HG03039 (cell line): ENCODE measurements at regions not wholly inside any gene's neighbourhood (a gene's known extent, or its start where the extent isn't known, plus 50 kb on each side); places are given as distances from the start of the nearest gene placed in this dataset.
"Not testable (repeated sequence)": the region's sequence is repeated elsewhere in the genome, so short reads cannot be mapped to it uniquely, and the experiment has no call there.

Experiments used
- ATAC-seq: cut with Tn5 transposase; IDR thresholded peaks from one replicate; pipeline ENCODE4 v1.9.1; 2021; ENCODE audit warnings: mild to moderate bottlenecking, moderate library complexity; ENCODE audit not compliant: unreplicated experiment

DNA sequence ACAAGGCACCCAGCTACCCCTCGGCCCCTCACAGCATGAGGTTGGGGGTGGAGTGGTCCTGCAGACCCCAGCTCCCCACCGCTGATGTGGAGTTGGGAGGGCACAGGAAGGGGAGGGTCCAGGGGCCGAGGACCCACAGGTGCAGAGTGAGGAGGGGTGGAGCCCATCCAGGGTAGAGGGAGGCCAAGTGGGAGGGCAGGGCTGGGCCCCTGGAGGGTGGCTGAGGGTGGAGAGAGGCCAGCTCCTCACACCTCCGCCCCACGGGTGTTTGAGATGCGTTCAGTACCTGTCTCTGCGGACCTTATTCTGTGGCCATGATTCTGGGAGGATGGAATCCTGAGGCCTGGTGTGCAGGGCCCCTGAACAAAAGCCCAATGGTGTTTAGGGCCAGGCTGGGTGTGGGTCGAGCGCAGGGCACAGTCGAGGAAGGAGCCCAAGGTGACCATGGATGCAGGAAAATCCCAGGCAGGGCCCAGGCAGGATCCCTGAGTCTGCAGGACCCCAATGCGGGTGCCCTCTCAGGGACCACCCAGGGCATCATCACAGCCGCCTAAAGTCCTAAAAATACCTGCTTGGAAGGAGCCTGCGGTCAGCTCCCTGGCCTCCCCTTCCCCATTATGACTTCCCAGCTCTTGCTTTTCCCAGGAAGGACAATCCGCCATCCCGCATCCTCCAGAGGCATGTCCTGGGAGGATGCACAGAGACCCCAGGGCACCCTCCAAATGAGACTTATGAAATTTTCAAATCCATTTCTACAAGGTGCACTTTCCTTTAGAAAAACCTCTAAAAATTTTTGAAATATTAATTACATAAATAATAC lies 377.1 kb upstream of the SFSWAP start:
- ATAC-seq = no peak

DNA sequence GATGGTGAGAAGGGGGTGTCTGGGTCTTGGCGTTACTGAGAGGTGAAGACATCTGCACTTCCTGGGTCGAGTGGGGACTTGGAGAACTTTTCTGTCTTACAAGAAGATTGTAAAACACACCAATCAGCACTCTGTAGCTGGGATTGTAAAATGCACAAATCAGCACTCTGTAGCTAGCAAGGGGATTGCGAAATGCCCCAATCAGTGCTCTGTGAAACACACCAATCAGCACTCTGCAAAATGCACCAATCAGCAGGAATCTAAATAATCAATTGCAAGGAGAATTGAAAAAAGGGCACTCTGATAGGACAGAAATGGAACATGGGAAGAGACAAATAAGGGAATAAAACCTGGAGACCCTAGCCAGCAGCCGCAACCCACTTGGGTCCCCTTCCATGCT lies 376.1 kb upstream of the SFSWAP start:
- no peak for ATAC-seq

DNA sequence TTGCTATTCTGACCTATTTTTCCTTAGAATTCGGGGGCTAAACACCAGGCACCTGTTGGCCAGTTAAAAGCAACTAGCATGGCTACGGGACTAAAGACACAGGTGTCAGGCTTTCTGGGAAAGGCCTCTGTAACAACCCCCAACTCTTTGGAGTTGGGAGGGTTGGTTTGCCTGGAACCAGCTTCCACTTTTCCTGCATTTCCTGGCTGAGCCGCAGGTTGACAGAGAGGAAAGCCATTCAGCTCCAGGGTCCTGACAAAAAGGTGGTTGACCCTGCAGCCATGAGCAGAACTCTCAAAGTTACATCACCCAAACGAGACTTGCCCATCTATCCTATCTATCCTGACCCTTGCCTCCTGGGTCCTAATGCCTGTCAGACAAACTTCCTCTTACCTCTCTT lies 375.4 kb upstream of the SFSWAP start:
- ATAC-seq = no peak

DNA sequence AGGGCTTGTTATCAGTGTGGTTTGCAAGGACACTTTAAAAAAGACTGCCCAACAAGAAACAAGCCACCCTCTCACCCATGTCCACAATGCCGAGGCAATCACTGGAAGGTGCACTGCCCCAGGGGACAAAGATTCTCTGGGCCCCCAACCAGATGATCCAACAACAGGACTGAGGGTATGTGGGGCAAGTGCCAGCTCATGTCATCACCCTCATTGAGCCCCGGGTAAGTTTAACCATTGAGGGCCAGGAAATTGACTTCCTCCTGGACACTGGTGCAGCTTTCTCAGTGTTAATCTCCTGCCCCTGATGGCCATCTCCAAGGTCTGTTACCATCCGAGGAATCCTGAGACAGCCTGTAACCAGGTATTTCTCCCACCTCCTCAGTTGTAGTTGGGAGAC lies 373.0 kb upstream of the SFSWAP start:
- ATAC-seq = not testable (repeated sequence)

DNA sequence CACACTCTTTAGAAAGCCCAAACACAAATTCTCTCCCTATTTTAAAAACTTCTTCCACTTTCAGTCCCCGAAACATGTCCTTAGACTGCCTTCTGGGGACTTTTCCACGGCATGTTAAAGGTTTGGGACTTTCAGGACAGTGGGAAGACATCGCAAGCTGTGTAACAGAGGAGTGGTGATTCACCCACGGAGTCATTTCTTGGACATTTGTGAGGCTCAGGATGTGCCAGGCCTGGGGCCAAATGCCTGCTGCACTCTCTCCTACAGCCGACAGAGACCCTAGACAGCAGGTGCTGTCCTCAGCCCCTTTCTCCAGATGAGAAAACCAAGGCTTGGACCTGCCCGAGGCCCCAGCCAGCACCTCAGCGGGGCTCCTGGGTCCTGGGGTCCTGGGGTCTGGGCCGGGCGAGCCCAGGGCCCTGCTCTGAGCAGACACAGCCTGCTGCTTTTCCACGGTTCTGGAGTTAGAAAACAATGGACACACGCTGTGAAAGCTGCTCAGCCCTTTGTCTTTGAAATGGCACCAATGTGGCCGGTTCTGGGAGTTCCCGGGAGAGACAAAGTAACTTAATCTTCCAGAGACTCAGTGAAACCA lies 370.2 kb upstream of the SFSWAP start:
- no peak for ATAC-seq

DNA sequence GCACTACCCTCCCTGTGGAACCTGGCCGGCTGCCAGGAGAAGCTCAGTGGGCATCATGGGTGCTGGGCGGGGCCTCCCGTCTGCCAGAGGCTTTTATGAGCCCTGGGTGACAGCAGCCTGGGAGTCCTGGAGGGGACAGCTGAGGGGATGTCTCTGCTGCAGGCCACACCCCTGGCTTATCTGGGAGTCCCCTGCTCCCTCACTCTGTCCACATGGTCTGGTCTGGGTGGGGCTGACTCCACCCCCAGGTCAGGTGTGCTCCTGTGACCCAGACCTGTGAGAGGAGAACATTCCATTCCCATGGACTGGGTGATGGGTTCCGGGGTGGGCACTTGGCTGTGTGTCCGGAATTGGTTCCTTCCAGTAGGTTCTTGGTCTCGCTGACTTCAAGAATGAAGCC lies 369.3 kb upstream of the SFSWAP start:
- ATAC-seq = not testable (repeated sequence)

DNA sequence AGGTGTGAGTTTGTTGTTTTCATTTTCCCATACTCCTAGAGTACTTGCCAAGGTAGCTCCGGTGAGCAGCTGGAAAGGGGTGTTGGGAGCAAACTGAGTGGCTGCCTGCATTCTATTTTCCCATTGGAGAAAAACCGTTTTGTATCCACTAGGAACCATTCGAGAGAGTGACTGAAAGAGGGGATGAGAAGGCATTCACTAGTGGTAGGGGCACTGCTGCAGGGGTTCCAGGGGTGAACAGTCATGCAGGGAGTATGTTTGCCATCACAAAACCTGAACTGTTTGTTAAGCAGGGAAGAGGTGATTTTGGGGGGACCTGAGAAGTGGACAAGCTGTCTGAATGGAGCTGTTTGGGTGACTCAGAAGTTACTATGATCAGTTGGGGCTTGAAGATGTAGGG lies 367.5 kb upstream of the SFSWAP start:
- not testable (repeated sequence) for ATAC-seq

DNA sequence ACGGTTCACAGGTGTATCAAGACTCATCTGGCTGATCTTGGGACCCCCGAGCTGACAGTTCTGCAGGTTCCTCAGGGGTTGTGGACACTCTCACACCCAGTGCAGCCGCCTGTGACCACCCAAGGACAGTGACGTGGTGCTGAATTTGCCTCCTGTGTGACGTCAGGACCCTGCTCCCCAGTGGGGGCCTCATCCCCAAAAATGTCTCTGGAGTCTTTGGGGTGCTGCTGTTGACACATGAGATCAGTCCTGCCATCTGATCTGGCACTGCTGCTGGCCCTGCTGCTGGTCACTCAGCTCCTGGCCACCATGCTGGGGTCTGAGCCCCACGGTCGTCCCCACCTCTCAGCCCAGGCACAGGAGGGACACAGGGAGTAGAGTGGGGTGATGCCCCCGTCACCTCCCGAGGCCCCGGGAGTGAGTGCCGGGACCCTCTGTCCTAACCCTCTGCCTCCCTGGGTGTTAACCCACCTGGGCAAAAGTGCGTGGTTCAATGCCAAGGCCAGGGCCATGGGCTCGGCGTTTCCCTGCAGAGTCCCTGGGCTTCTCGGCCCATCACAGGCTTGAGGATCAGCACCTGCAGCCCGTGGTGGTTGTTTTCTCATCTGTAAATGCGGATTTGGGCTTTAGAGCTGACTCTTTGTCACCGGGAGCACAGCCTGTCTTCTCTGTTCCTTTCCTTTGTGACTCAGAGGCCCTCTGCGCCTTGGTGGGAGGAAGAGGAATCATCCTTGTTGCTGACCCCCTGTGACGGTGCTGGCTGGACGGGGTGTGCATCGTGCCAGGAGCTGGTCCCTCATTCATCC lies 366.0 kb upstream of the SFSWAP start:
- ATAC-seq = not testable (repeated sequence)

DNA sequence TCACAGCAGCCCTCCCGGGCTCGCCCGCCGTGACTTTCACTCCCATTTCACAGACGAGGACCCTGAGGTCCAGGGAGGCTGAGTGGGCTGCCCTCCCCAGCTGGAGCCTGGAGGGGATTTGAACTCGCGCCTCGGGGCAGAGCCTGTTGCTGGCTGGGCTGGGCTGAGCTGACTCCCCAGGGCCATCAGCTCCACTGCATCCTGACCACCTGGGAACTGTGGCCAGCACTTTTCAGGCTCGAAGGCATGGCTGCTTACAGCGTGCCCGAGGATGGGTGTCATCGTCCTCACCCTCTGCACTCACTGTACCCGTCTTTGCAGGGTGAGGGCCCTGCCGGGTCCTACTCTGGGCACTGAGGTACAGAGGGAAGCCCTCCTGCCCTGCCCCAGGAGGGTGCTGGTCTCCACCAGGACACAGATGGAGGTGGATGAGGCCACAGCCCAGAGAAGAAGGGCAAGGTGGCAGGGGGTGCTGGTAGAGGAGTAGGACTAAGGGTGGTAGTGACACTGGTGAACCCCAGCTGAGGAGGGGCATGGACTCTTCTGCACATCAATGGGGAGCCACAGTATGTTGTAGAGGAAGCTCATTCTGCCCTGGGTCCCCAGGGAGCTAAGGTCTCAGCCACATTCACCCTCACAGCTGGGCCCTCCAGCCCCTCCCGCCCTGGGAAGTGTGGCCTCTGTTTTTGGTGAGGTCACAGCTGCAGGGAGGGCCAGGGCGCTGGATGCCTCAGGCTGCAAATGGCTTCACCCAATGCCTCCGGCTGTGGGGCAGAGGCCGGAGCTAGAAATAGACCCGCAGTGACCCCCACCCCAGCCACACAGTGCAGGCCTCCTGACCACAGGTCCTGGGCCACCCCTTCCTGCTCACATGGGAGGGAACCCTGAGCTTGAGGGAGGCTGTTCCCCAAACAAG lies 365.1 kb upstream of the SFSWAP start:
- ATAC-seq = no peak

DNA sequence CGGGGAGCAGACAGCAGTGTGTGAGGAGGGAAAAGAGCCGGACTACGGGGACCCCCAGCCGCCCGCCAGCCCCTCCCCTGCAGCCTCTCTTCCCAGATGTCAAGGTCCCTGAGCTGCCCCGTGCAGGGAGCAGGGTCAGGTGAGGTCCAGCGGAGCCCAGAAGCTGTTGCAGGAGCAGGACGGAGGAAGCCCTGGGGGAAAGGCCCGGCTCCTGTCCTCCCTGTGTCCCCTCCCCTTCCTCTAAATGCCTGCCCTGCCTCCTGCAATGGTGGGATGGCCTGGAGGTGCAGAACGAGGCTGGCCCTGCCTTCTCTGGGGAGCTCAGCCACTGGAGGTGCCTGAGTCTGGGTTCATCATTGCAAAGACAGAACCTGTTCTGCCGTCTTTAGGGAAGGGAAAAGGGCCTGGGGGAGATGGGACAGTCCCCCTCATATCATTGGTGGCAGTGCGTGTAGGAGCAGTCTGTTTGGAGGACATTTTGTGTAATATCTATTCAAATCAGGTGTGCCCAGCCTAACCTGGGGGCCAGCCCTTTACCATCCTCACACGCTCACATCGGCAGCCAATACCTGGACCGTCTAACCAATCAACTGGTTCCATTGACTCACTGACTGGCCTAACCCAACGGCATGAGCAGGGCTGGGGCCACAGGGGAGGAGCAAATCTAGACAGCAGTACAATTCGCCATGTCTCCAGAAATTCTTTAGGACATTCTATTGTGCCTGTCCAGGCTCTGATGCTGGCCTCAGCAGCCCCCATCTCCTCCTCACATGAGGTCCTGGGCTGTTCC lies 364.1 kb upstream of the SFSWAP start:
- ATAC-seq = no peak

DNA sequence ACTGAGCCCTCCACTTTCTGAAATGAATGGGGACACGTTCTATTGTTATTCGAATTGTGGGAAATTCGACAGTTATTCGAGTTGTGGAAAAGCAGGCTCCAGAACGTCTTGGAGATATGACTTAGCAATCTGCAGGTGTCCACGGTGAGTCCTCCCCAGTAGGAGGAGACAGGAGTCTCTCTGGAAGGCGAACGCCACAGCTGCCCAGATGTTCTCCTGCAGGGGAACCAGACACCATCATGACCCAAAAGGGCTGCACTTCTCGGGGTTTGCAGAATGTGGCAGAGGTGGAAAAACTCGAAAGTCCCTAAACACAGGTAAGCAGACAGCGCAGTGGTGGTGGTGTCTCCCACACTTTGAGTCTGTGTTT lies 363.6 kb upstream of the SFSWAP start:
- no peak for ATAC-seq

DNA sequence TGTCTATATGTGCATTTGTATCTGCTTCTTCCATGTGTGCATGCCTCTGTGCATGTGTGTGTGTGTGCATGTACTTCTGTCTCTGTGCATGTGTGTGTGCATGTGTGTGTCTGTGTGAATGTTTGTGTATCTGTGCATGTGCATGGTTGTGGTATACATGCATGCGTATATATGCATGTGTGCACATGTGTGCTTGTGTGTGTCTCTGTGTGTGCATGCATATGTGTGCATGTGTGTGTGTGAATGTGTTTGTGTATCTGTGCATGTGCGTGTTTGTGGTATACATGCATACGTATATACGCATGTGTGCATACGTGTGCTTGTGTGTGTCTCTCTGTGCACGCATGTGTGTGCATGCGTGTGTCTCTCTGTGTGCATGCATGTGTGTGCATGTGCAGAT lies 363.2 kb upstream of the SFSWAP start:
- ATAC-seq = no peak

DNA sequence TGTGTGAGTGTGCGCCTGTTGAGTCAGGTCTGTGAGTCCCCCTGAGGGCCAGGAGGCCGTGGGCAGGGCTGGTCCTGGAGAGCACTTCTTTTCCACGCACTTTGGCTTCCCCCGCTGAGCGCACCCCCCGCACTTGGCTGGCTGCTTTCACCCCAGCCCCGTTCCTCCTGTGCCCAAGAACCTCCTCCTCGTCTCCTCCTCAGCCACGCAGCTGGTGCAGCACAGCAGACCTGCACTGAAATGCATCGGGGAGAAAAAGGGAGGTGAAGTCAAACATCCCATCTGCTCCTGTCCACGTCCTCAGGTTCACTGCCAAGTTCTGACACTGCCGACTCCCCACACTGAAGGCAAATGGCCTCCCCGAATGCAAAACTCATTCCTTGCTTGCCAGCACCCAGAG lies 362.7 kb upstream of the SFSWAP start:
- no peak for ATAC-seq

DNA sequence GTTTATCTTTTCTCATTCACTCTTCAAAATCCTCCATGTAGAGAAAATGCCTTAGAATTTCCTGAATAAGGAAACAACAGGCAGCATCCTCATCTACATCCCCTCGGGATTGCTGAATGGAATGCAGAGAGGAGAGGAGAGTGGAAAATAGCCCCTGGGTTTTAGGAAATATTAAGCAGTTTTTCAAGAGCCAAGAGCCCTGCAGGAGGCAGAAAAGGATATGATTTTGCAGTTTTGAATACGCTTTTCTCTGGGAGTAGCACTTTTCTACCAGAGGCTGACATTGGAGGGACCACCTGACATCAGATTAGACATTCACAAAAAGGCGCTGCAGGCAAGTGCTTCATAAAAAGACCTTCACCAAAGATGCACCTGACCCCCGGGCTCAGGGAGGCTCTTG lies 362.2 kb upstream of the SFSWAP start:
- no peak for ATAC-seq

DNA sequence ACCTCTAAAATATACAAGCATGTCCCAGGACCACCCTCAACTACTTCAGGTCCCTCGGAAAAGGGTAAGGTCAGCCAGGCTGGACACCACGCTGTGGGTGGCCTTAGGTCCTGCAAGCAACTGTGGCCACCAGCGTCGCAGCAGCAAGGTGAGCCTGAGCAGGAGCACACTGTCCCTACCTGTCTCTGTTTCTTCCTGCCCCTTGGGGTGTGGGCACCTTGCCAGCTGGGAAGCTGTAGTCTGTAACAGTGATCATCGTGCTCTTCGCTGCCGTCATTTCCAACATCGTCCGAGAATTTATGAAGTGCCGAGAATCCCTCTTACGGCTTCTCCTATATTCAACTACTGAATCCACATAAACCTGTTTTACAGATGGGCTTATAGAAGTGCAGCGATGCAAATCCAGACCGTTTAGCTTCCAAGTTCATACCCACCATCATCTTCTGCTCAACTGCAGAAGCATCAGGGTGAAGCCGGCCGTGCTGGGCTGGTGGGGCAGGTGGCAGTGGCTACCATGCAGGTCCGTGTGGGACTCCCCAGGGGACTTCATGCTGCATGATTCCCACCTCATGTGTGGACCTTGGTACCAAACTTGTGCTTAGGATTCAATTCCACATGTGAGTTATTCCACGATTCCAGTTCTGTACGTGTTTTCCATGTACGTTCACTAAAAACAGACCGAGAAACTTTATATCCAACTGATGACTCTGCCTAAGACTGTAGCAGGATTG lies 361.3 kb upstream of the SFSWAP start:
- no peak for ATAC-seq

DNA sequence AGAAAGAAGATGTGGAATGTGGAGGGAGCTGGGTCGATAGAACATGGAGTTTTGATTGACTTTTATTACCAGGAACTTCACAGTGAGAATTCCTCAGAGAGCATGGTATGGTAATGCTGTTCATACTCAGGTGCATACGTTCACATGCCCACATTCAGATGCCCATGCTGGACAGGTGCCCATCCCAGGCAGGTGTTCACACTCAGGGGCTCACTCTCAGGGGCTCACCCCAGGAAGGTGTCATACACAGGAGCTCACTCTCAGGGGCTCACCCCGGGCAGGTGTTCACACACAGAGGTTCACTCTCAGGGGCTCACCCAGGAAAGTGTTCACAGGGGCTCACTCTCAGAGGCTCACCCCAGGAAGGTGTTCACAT lies 360.0 kb upstream of the SFSWAP start:
- ATAC-seq = no peak

DNA sequence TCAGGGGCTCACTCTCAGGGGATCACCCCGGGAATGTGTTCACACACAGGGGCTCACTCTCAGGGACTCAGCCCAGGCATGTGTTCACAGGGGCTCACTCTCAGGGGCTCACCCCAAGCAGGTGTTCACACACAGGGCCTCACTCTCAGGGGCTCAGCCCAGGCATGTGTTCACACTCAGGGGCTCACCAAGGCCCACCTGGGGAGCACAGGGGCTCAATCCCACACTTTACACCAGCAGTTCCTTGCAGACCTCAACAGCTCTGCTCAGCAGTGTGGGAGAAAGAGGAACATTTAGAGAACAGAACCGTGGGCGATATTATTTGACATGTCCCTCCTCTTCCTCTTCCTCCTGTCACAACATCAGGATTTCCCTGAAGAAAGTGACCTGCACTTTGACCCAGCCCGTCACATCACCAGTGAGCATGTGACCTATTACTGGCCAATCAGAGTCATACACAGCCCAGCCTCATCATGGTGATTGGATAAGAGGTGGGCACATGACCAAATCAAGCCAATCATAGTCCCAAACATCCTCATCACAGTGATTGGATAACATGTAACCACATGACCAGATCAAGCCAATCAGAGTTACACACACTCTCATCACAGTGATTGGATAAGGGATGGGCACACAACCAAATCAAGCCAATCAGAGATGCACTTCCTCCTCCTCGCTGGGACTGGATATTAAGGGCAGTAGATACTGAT lies 359.4 kb upstream of the SFSWAP start:
- ATAC-seq = no peak

DNA sequence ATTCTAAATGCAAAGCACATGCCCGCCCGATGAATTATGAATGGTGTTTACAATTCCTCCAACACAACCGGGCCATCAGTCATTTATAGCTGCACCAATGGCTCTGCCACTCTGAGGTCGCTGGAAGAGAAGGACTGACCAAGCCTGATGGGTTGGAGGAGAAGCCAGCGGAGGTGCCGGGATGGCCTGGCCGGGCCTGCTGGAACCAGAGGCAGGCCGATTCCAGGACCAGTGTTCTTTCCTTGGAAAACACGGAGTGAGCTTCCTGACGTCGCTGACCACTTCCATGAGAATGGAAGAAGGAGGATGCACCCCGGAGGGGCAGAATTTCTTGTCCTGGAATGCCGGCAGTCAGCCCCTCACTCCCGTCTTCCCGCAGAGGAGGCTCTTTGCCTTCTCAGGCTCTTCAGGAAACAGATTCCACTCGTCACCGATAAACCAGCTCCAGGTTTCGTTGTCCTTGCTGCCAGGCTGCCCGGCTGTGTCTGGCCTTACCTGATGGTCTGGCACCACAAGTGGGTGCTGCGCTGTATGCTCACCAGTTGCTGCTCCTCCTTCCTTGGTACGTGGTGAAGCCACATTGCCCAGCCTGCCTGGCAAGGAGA lies 358.5 kb upstream of the SFSWAP start:
- no peak for ATAC-seq
